NT2/D1 (cell line): ENCODE measurements at regions not wholly inside any gene's neighbourhood (a gene's known extent, or its start where the extent isn't known, plus 50 kb on each side); places are given as distances from the start of the nearest gene placed in this dataset.

Source experiments
- SUZ12 ChIP-seq: IDR thresholded peaks from 2 replicates; pipeline ENCODE4 v1.6.1; 2011; ENCODE audit not compliant: insufficient read length, insufficient read depth; ENCODE audit errors: extremely low read depth
- YY1 ChIP-seq: IDR thresholded peaks from 2 replicates; pipeline ENCODE4 v1.6.1; 2011; ENCODE audit not compliant: insufficient read length, insufficient read depth
- ZNF274 ChIP-seq: IDR thresholded peaks from 2 replicates; pipeline ENCODE4 v1.6.1; 2011; ENCODE audit warnings: mild to moderate bottlenecking, low read depth, low read length

GRCh38 chr17:11177340-11177739 is 63.7 kb upstream of the SHISA6 start:
- TF ChIP-seq SUZ12 (no peak), YY1 (no peak), ZNF274 (no peak)
